AG04450 (cell line): ENCODE measurements at regions not wholly inside any gene's neighbourhood (a gene's known extent, or its start where the extent isn't known, plus 50 kb on each side); places are given as distances from the start of the nearest gene placed in this dataset.

Source experiments
- CTCF ChIA-PET: fragments of 300-600, 350-600 bp; formaldehyde crosslinking; extraction: SDS; loops from one replicate; lab custom pipeline; 2022; ENCODE audit warnings: antibody characterized with exemption, inconsistent platforms; lab: Charles Lee
- POLR2A ChIA-PET: fragments of 350-600 bp; formaldehyde crosslinking; extraction: SDS; loops from one replicate; lab custom pipeline; 2021; ENCODE audit warnings: antibody characterized with exemption, inconsistent platforms; lab: Yijun Ruan, JAX
- DNase-seq: peaks from one replicate; pipeline ENCODE4 v3.0.0-alpha.2; 2011; ENCODE audit warnings: low read depth, low spot score
- H3K27ac ChIP-seq: one replicate; pipeline ENCODE4 v1.5.1; 2012; ENCODE audit warnings: low read depth, low read length, control low read depth
- H3K27me3 ChIP-seq: one replicate; pipeline ENCODE4 v1.6.0; 2012; ENCODE audit warnings: low read length; ENCODE audit not compliant: control insufficient read depth, insufficient read depth
- H3K4me3 ChIP-seq: 2 replicates; pipeline ENCODE4 v1.5.1; 2011; ENCODE audit warnings: mild to moderate bottlenecking, low read depth, low read length, control low read depth
- H3K9me3 ChIP-seq: 2 replicates; pipeline ENCODE4 v1.5.1; 2012; ENCODE audit warnings: low read length; ENCODE audit not compliant: control insufficient read depth, insufficient read depth
- CTCF ChIP-seq: IDR thresholded peaks from 2 replicates; pipeline ENCODE4 v1.5.1; 2011; ENCODE audit warnings: low read depth, low read length, control low read depth, inconsistent platforms

DNA sequence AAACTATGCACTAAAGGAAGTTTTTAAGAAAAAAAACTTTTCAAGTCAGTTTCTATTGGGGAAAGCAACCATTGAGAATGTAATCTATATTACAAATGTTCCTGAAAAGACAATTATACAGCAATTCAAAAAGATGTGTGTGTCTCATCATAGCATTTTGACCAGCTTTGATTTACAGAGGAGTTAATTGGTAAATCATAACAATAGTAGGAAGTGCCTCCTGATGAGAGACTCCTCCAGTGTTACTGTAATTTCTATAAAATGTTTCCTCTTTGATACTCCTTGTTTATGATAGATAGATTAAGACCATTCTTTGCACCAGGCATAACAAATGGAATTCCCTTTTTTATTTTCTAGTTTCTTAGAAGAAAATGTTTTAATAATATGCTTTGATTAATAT lies 249.9 kb downstream of the CALCRL start:
- CTCF ChIA-PET: no interaction called here
- no peak for TF ChIP-seq CTCF
- POLR2A ChIA-PET: no interaction called here

GRCh38 chr2:187194049-187194448 lies 254.0 kb downstream of the CALCRL start:
- no peaks in the 10 kb centered on the region for H3K9me3 ChIP-seq
- no peak for DNase-seq
- no peaks in the 10 kb centered on the region for H3K27me3 ChIP-seq
- no peak for TF ChIP-seq CTCF
- POLR2A ChIA-PET: no interaction called here
- H3K4me3 ChIP-seq: no peak overlapping the region
- H3K27ac ChIP-seq: no peak overlapping the region
- CTCF ChIA-PET: no interaction called here

More for the DNA sequence above, 249.9 kb downstream of the CALCRL start:
- no peak overlapping the region for H3K4me3 ChIP-seq
- H3K27ac ChIP-seq: no peak overlapping the region
- no peaks in the 10 kb centered on the region for H3K9me3 ChIP-seq
- DNase-seq: no peak
- H3K27me3 ChIP-seq: no peaks in the 10 kb centered on the region

- DNase-seq: no peak
- POLR2A ChIA-PET: no interaction called here
- no peaks in the 10 kb centered on the region for H3K9me3 ChIP-seq
- no peak overlapping the region for H3K27ac ChIP-seq
- CTCF ChIA-PET: interaction anchor here (1.6 kb wide), 1 partner anchor 326 kb away, joined by 4 read pairs; no protein-coding TSS in a partner anchor
- no peak for TF ChIP-seq CTCF
- H3K4me3 ChIP-seq: no peak overlapping the region
- no peaks in the 10 kb centered on the region for H3K27me3 ChIP-seq
These were observed 259.0 kb downstream of the CALCRL start for GRCh38 chr2:187188783-187189631.

DNA sequence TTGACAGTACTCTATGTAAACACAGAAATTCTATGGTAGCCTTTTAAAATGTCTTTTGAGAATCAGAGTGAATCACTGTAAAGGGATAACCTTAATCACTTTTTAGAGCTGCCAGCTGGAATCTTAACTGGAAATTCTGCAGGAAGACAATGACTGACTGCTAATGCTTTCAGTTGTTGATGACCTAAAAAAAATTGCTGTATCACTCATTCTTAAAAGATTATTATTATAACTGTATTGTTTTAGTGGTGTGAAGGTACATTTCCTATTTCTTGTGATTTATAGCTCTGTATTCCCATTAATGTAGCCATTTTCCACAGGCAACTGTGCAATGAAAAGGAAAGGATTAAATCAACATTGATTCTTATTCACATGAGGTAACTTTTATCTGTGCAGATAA lies 260.5 kb downstream of the CALCRL start:
- POLR2A ChIA-PET: no interaction called here

More for the DNA sequence above, 260.5 kb downstream of the CALCRL start:
- DNase-seq: no peak
- Histone ChIP-seq H3K9me3 (no peaks in the 10 kb centered on the region), H3K4me3 (no peak overlapping the region), H3K27me3 (no peaks in the 10 kb centered on the region), H3K27ac (no peak overlapping the region)
- CTCF ChIA-PET: no interaction called here
- TF ChIP-seq CTCF: no peak
